ENCODE measurements at regions not wholly inside any gene's neighbourhood (a gene's known extent, or its start where the extent isn't known, plus 50 kb on each side); places are given as distances from the start of the nearest gene placed in this dataset.
A peak's percentile ranks its signal among the peaks of the same experiment; 100 is the strongest.

GRCh38 chr2:19120181-19120580, 238.2 kb downstream of the OSR1 start:
- peak overlapping the region; percentile 73 for H2BK20ac ChIP-seq (ENCODE audit: low read depth, low read length)
- dilution Hi-C loops (cut with HindIII; ENCODE audit: low sequenced_read_pairs, unreplicated experiment) (no loop called here), in situ Hi-C loops (cut with MboI; ENCODE audit: low sequenced_read_pairs) (loop anchor here (10.0 kb wide), 1 partner anchor 235 kb away; the partner anchor contains the start of gene OSR1), intact Hi-C loops (cut with micrococcal nuclease) (loop anchor here (5.0 to 10.0 kb wide), 3 partner anchors 237 to 685 kb away; partner anchors contain the start of gene OSR1)
- peak overlapping the region; percentile 52 for H4K91ac ChIP-seq (ENCODE audit: insufficient read depth, low read depth, low read length)
- no peak for ATAC-seq (ENCODE audit: low read depth)
- H3K4me3 ChIP-seq (ENCODE audit: insufficient read depth, low read depth, low read length) = no peak overlapping the region
- no peak for DNase-seq
- peak overlapping the region; percentile 79; the same call in 1 of the 2 replicates for H4K5ac ChIP-seq (ENCODE audit: low read depth, low read length)
- H3K18ac ChIP-seq (ENCODE audit: low read depth, low read length) = peak overlapping the region; percentile 84; the same call in 1 of the 2 replicates
- H2AK9ac ChIP-seq (replicated peaks; ENCODE audit: low read depth, low read length, poor library complexity) = no peak overlapping the region
- H3K9ac ChIP-seq (ENCODE audit: low read depth, low read length) = no peak overlapping the region
- H2BK15ac ChIP-seq (ENCODE audit: low read depth, low read length) = peak overlapping the region; percentile 92
- no peaks in the 10 kb centered on the region for H3K9me3 ChIP-seq (ENCODE audit: control insufficient read depth, insufficient read depth, low read length)
- H3K27ac ChIP-seq (ENCODE audit: insufficient read depth, low read length) = no peak overlapping the region
- no peaks in the 10 kb centered on the region for H3K27me3 ChIP-seq (ENCODE audit: control insufficient read depth, insufficient read depth, low read length)
- no peaks in the 10 kb centered on the region for H3K79me1 ChIP-seq (ENCODE audit: low read depth in 1 of 2, low read length in 2 of 2)
- POLR2A ChIA-PET (ENCODE audit: unreplicated experiment) = no interaction called here
- CTCF ChIA-PET = interaction anchor here (1.0 to 1.4 kb wide), 2 partner anchors 133 to 239 kb away, joined by 3 read pairs; partner anchors contain the start of gene OSR1
- no peaks in the 10 kb centered on the region for H4K20me1 ChIP-seq (ENCODE audit: insufficient read depth, low read length)
- BruUV-seq (replicated peaks) = no TSS peak
- peak overlapping the region; percentile 87 for H3K4ac ChIP-seq (ENCODE audit: low read depth, low read length)
- peak overlapping the region; percentile 89 for H3K14ac ChIP-seq (replicated peaks; ENCODE audit: low read depth, low read length)
- H2BK120ac ChIP-seq (ENCODE audit: low read depth, low read length) = peak overlapping the region; percentile 90
- H3K56ac ChIP-seq (ENCODE audit: extremely low read depth, insufficient read depth, low read length) = no peak overlapping the region
- TF ChIP-seq, protein P1, sequence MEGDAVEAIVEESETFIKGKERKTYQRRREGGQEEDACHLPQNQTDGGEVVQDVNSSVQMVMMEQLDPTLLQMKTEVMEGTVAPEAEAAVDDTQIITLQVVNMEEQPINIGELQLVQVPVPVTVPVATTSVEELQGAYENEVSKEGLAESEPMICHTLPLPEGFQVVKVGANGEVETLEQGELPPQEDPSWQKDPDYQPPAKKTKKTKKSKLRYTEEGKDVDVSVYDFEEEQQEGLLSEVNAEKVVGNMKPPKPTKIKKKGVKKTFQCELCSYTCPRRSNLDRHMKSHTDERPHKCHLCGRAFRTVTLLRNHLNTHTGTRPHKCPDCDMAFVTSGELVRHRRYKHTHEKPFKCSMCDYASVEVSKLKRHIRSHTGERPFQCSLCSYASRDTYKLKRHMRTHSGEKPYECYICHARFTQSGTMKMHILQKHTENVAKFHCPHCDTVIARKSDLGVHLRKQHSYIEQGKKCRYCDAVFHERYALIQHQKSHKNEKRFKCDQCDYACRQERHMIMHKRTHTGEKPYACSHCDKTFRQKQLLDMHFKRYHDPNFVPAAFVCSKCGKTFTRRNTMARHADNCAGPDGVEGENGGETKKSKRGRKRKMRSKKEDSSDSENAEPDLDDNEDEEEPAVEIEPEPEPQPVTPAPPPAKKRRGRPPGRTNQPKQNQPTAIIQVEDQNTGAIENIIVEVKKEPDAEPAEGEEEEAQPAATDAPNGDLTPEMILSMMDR (conservative IDR thresholded peaks at IDR 0.05; ENCODE audit: low read depth, low read length) = no peak
- TF ChIP-seq USF2 (IDR thresholded peaks at IDR 0.05; ENCODE audit: low read depth, low read length) (no peak), FOS (IDR thresholded peaks at IDR 0.05; ENCODE audit: low read depth, low read length) (no peak), MAFK (IDR thresholded peaks at IDR 0.05; ENCODE audit: low read depth, low read length) (no peak), MAZ (IDR thresholded peaks at IDR 0.05; ENCODE audit: borderline replicate concordance, low read depth, low read length) (no peak), NFE2L2 (IDR thresholded peaks at IDR 0.05; ENCODE audit: low read depth, low read length) (no peak), ELK1 (IDR thresholded peaks at IDR 0.05; ENCODE audit: borderline replicate concordance, low read depth, low read length) (no peak), RAD21 (IDR thresholded peaks at IDR 0.05; ENCODE audit: low read length) (no peak), CEBPB (IDR thresholded peaks at IDR 0.05; ENCODE audit: low read depth, low read length) (no peak), MXI1 (IDR thresholded peaks at IDR 0.05; ENCODE audit: borderline replicate concordance, low read depth, low read length) (no peak), BHLHE40 (IDR thresholded peaks at IDR 0.05; ENCODE audit: low read depth, low read length) (no peak), CHD1 (IDR thresholded peaks at IDR 0.05; ENCODE audit: low read depth, low read length) (no peak), RCOR1 (IDR thresholded peaks at IDR 0.05; ENCODE audit: insufficient replicate concordance, low read length) (no peak), SMC3 (IDR thresholded peaks at IDR 0.05; ENCODE audit: low read depth, low read length) (no peak), POLR2A (IDR thresholded peaks at IDR 0.05; ENCODE audit: low read depth, low read length) (no peak), RFX5 (IDR thresholded peaks at IDR 0.05; ENCODE audit: low read depth, low read length) (no peak)
- H3K23ac ChIP-seq (ENCODE audit: low read depth, low read length) = peak overlapping the region; percentile 66; the same call in 1 of the 2 replicates
- peak overlapping the region; percentile 28 for H2BK5ac ChIP-seq (ENCODE audit: low read depth, low read length, poor library complexity, severe bottlenecking)
- peaks cover 16% of the 10 kb centered on the region for H3K9me1 ChIP-seq (ENCODE audit: insufficient read depth, low read length)
- peaks cover 18% of the 10 kb centered on the region for H3K4me1 ChIP-seq (ENCODE audit: control insufficient read depth, insufficient read depth, low read length)
- H4K8ac ChIP-seq (ENCODE audit: low read depth in 2 of 2, low read length in 2 of 2) = peak overlapping the region; percentile 60 to 80; a peak in 2 of 4 replicates
- no CpG with 5 or more reads among the region's 5 CpGs for WGBS, 2 experiments (ENCODE audit: extremely low coverage in 2 of 2, insufficient read length in 1 of 2)
- no peak overlapping the region for H3K4me2 ChIP-seq (ENCODE audit: low read depth, low read length)
- peak overlapping the region; percentile 89 for H2AK5ac ChIP-seq (ENCODE audit: low read depth, low read length)
- no peak overlapping the region for H2AFZ ChIP-seq (replicated peaks; ENCODE audit: low read length, poor library complexity)
- no peaks in the 10 kb centered on the region for H3K36me3 ChIP-seq (ENCODE audit: control insufficient read depth, insufficient read depth, low read length)

All from IMR-90 (cell line).